ENCODE measurements at regions not wholly inside any gene's neighbourhood (a gene's known extent, or its start where the extent isn't known, plus 50 kb on each side); places are given as distances from the start of the nearest gene placed in this dataset.

- Histone ChIP-seq H3K4me3 (no peak overlapping the region), H3K36me3 (no peaks in the 10 kb centered on the region), H3K27ac (no peak overlapping the region), H3K27me3 (no peaks in the 10 kb centered on the region), H3K4me1 (no peaks in the 10 kb centered on the region), H3K9me3 (peaks cover 0 to 4% of the 10 kb centered on the region in 2 donors)
- no peak for DNase-seq
- TF ChIP-seq CTCF (IDR thresholded peaks at IDR 0.05): no peak
- TF ChIP-seq POLR2A (IDR thresholded peaks at IDR 0.05): no peak
- intact Hi-C loops (cut with DNase I; ENCODE audit: low total_unique reads): no loop called here
Measured at GRCh38 chr2:58834404-58834803, 593.3 kb upstream of the FANCL start.

GRCh38 chr2:58826795-58827194 is 585.7 kb upstream of the FANCL start:
- peaks cover 0 to 4% of the 10 kb centered on the region in 2 donors for H3K9me3 ChIP-seq

DNA sequence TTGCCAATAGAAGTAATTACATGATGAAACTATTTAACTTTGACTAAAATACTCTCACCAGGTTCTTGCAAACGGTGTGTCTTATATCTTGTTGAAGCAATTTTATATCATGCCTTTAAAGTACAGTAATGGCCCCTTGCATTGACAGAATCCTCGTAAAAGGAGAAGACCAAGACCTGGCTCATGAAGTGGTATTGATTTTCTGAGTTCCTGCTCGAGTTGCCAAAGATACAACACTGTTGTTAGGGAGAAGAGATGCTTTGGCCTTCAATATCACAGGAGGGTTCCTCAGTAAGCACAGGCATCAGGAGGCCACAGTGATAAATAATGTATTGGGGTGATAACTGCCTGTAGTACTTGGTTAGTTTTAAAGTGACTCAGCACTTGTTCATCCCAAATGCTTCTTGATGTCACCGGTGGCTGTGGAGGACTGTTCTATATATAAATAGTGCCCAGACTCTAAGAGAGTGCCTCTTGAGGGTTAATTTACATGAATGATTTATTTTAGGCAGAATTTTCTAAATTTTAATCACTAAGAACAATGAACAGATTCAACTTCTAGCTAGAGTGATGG is 571.7 kb upstream of the FANCL start:
- intact Hi-C loops (cut with DNase I; ENCODE audit: low total_unique reads): no loop called here
- Histone ChIP-seq H3K4me1 (no peaks in the 10 kb centered on the region), H3K36me3 (no peaks in the 10 kb centered on the region), H3K27ac (no peak overlapping the region), H3K27me3 (no peaks in the 10 kb centered on the region), H3K4me3 (no peak overlapping the region), H3K9me3 (no peaks in the 10 kb centered on the region)
- TF ChIP-seq CTCF (IDR thresholded peaks at IDR 0.05) (no peak), POLR2A (IDR thresholded peaks at IDR 0.05) (no peak)
- DNase-seq: no peak

More at GRCh38 chr2:58826795-58827194, 585.7 kb upstream of the FANCL start:
- TF ChIP-seq POLR2A (IDR thresholded peaks at IDR 0.05) (no peak), CTCF (IDR thresholded peaks at IDR 0.05) (no peak)
- DNase-seq: no peak
- no peaks in the 10 kb centered on the region for H3K4me1 ChIP-seq
- no peak overlapping the region for H3K4me3 ChIP-seq
- no peak overlapping the region for H3K27ac ChIP-seq
- H3K27me3 ChIP-seq: no peaks in the 10 kb centered on the region
- intact Hi-C loops (cut with DNase I; ENCODE audit: low total_unique reads): no loop called here
- H3K36me3 ChIP-seq: no peaks in the 10 kb centered on the region

GRCh38 chr2:58805126-58805525 is 564.0 kb upstream of the FANCL start:
- H3K27me3 ChIP-seq: no peaks in the 10 kb centered on the region
- no peak overlapping the region for H3K4me3 ChIP-seq
- TF ChIP-seq POLR2A (IDR thresholded peaks at IDR 0.05) (no peak), CTCF (IDR thresholded peaks at IDR 0.05) (no peak)
- H3K36me3 ChIP-seq: no peaks in the 10 kb centered on the region
- DNase-seq: no peak
- no peak overlapping the region for H3K27ac ChIP-seq
- no peaks in the 10 kb centered on the region for H3K4me1 ChIP-seq
- intact Hi-C loops (cut with DNase I; ENCODE audit: low total_unique reads): no loop called here
- no peaks in the 10 kb centered on the region for H3K9me3 ChIP-seq

- Histone ChIP-seq H3K36me3 (no peaks in the 10 kb centered on the region), H3K27ac (no peak overlapping the region), H3K4me3 (no peak overlapping the region), H3K4me1 (no peaks in the 10 kb centered on the region), H3K27me3 (no peaks in the 10 kb centered on the region), H3K9me3 (no peaks in the 10 kb centered on the region)
- intact Hi-C loops (cut with DNase I; ENCODE audit: low total_unique reads): no loop called here
- TF ChIP-seq POLR2A (IDR thresholded peaks at IDR 0.05): no peak
- TF ChIP-seq CTCF (IDR thresholded peaks at IDR 0.05): no peak
- no peak for DNase-seq
Measured at GRCh38 chr2:58803192-58803591, 562.1 kb upstream of the FANCL start.
